ENCODE measurements at regions not wholly inside any gene's neighbourhood (a gene's known extent, or its start where the extent isn't known, plus 50 kb on each side); places are given as distances from the start of the nearest gene placed in this dataset.

DNA sequence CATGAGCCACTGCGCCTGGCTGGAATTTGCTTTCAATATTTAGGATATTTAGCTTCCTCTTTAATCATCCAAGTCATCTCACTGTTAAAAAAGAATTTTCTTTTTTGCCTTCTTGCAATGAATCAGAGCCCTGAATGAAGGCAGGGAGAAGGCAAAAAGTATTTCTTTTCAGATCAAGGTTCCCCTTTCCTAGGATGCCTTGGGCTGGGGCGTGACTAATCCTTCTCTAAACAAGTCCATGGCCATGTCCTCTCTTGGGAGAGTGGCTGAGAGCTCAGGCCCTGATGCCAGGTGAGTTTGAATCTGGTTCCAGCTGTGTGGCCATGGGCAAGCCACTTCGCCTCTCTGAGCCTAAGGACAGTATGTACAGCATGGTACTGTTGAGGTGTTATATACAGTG is 84.8 kb upstream of the NEURL1B start:
- in situ Hi-C loops (cut with HindIII; ENCODE audit: low pct_unique_long_range_greater_than_20kb, low sequenced_read_pairs): no loop called here
- no peak for DNase-seq (ENCODE audit: low read depth, low spot score)
- no TSS peak for BruUV-seq (replicated peaks)

DNA sequence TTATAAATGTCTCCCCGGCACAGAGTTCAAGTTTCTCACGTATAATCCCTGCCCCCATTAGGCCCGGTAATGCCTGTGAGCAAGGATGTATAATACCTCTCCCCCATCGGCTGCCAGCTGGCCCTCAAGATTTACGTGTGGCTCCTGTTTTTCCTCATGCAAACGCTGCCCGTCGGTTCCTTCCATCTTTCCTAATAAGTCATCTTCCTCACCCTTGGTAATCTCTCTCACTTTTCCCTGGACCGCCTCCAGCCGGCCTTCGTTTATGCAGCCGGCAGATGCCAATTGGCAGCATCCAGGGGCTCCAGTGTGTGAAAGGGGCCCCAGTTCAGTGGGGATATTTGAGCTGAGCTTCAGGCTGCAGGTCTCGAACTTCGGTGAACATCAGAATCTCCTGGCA is 86.5 kb upstream of the NEURL1B start:
- CTCF ChIA-PET: no interaction called here
- DNase-seq (ENCODE audit: low read depth, low spot score) (no peak), ATAC-seq (no peak)
- Histone ChIP-seq H3K9me3 (ENCODE audit: control insufficient read depth, insufficient read depth, low read depth, low read length) (no peaks in the 10 kb centered on the region), H3K27ac (ENCODE audit: low read length) (no peak overlapping the region), H3K4me3 (ENCODE audit: low read depth in 2 of 2, low read length in 2 of 2) (no peak overlapping the region), H3K27me3 (ENCODE audit: control insufficient read depth, insufficient read depth, low read length) (no peaks in the 10 kb centered on the region), H3K4me1 (ENCODE audit: control insufficient read depth, insufficient read depth, low read length) (no peaks in the 10 kb centered on the region), H3K36me3 (ENCODE audit: control insufficient read depth, insufficient read depth, low read length) (no peaks in the 10 kb centered on the region)
- in situ Hi-C loops (cut with HindIII; ENCODE audit: low pct_unique_long_range_greater_than_20kb, low sequenced_read_pairs): no loop called here
- TF ChIP-seq SIN3A (IDR thresholded peaks at IDR 0.05; ENCODE audit: borderline replicate concordance, insufficient read depth, low read depth, low read length): no peak
- TF ChIP-seq, protein P1, sequence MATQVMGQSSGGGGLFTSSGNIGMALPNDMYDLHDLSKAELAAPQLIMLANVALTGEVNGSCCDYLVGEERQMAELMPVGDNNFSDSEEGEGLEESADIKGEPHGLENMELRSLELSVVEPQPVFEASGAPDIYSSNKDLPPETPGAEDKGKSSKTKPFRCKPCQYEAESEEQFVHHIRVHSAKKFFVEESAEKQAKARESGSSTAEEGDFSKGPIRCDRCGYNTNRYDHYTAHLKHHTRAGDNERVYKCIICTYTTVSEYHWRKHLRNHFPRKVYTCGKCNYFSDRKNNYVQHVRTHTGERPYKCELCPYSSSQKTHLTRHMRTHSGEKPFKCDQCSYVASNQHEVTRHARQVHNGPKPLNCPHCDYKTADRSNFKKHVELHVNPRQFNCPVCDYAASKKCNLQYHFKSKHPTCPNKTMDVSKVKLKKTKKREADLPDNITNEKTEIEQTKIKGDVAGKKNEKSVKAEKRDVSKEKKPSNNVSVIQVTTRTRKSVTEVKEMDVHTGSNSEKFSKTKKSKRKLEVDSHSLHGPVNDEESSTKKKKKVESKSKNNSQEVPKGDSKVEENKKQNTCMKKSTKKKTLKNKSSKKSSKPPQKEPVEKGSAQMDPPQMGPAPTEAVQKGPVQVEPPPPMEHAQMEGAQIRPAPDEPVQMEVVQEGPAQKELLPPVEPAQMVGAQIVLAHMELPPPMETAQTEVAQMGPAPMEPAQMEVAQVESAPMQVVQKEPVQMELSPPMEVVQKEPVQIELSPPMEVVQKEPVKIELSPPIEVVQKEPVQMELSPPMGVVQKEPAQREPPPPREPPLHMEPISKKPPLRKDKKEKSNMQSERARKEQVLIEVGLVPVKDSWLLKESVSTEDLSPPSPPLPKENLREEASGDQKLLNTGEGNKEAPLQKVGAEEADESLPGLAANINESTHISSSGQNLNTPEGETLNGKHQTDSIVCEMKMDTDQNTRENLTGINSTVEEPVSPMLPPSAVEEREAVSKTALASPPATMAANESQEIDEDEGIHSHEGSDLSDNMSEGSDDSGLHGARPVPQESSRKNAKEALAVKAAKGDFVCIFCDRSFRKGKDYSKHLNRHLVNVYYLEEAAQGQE (IDR thresholded peaks at IDR 0.05; ENCODE audit: insufficient read depth in 1 of 2, low read depth in 2 of 2, low read length in 1 of 2): no peak
- BruUV-seq (replicated peaks): no TSS peak
- POLR2A ChIA-PET: no interaction called here
- intact Hi-C loops (cut with micrococcal nuclease; ENCODE audit: unreplicated experiment): no loop called here

More for the DNA sequence above, 84.8 kb upstream of the NEURL1B start:
- Histone ChIP-seq H3K36me3 (ENCODE audit: control insufficient read depth, insufficient read depth, low read length) (no peaks in the 10 kb centered on the region), H3K9me3 (ENCODE audit: control insufficient read depth, insufficient read depth, low read depth, low read length) (no peaks in the 10 kb centered on the region), H3K4me3 (ENCODE audit: low read depth in 2 of 2, low read length in 2 of 2) (no peak overlapping the region), H3K4me1 (ENCODE audit: control insufficient read depth, insufficient read depth, low read length) (no peaks in the 10 kb centered on the region), H3K27me3 (ENCODE audit: control insufficient read depth, insufficient read depth, low read length) (no peaks in the 10 kb centered on the region), H3K27ac (ENCODE audit: low read length) (no peak overlapping the region)
- no peak for ATAC-seq
- POLR2A ChIA-PET: no interaction called here
- CTCF ChIA-PET: no interaction called here
- intact Hi-C loops (cut with micrococcal nuclease; ENCODE audit: unreplicated experiment): no loop called here
- TF ChIP-seq POLR2AphosphoS5 (IDR thresholded peaks at IDR 0.05; ENCODE audit: low read depth, low read length): no peak
- TF ChIP-seq, protein P2, sequence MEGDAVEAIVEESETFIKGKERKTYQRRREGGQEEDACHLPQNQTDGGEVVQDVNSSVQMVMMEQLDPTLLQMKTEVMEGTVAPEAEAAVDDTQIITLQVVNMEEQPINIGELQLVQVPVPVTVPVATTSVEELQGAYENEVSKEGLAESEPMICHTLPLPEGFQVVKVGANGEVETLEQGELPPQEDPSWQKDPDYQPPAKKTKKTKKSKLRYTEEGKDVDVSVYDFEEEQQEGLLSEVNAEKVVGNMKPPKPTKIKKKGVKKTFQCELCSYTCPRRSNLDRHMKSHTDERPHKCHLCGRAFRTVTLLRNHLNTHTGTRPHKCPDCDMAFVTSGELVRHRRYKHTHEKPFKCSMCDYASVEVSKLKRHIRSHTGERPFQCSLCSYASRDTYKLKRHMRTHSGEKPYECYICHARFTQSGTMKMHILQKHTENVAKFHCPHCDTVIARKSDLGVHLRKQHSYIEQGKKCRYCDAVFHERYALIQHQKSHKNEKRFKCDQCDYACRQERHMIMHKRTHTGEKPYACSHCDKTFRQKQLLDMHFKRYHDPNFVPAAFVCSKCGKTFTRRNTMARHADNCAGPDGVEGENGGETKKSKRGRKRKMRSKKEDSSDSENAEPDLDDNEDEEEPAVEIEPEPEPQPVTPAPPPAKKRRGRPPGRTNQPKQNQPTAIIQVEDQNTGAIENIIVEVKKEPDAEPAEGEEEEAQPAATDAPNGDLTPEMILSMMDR (IDR thresholded peaks at IDR 0.05): no peak
- TF ChIP-seq, protein P1 (IDR thresholded peaks at IDR 0.05; ENCODE audit: insufficient read depth in 1 of 2, low read depth in 2 of 2, low read length in 1 of 2): no peak
- no peak for TF ChIP-seq SIN3A (IDR thresholded peaks at IDR 0.05; ENCODE audit: borderline replicate concordance, insufficient read depth, low read depth, low read length)
- no peak for TF ChIP-seq TCF7L2 (IDR thresholded peaks at IDR 0.05; ENCODE audit: low read depth, low read length)

Measured in Panc1 (cell line).